Adrenal gland (tissue), 5 donors: ENCODE measurements at regions not wholly inside any gene's neighbourhood (a gene's known extent, or its start where the extent isn't known, plus 50 kb on each side); places are given as distances from the start of the nearest gene placed in this dataset.

ENCODE experiments used
- CTCF ChIP-seq, 6 experiments: fragments of 450-650 bp in 4 of 6; fragments of 200-600 bp in 2 of 6; sonication (generic) in 1 of 6; IDR thresholded peaks; 1 replicate in 5 of 6; 2 replicates in 1 of 6; pipeline versions ENCODE4 v1.5.1 to v1.8.0; 2016 to 2021; ENCODE audit warnings: antibody characterized with exemption in 6 of 6, mild to moderate bottlenecking in 2 of 6, moderate library complexity in 1 of 6
- POLR2A ChIP-seq, 2 donors: fragments of 450-650 bp; IDR thresholded peaks; one replicate each; pipeline ENCODE4 v1.6.1; 2017; ENCODE audit warnings: antibody characterized with exemption in 2 of 2, mild to moderate bottlenecking in 2 of 2, moderate library complexity in 1 of 2
- donor health status: DM: no; HTN: no; CAD: no.

- TF ChIP-seq CTCF (IDR thresholded peaks at IDR 0.05) (no peak), POLR2A (IDR thresholded peaks at IDR 0.05) (no peak)
Observed at GRCh38 chr20:7492257-7492656, 448.0 kb downstream of the HAO1 start.
